Stimulated activated CD8-positive, alpha-beta memory T cell treated with anti-CD3 and anti-CD28 coated beads, Interleukin-2, amount 100 ng/mL, for 1 hour (primary cell): ENCODE measurements at regions not wholly inside any gene's neighbourhood (a gene's known extent, or its start where the extent isn't known, plus 50 kb on each side); places are given as distances from the start of the nearest gene placed in this dataset.

Experiments
- DNase-seq, 2 donors: peaks; one replicate each; pipeline ENCODE4 v3.0.0-alpha.2; 2020; ENCODE audit warnings: low read depth in 2 of 2

- DNase-seq: peak; percentile 84 to 89
Measured at GRCh38 chr1:235011599-235012435, 116.8 kb downstream of the TOMM20 start.

GRCh38 chr1:235011064-235011598 lies 117.5 kb downstream of the TOMM20 start:
- DNase-seq: no peak

GRCh38 chr1:235009561-235010306 lies 118.9 kb downstream of the TOMM20 start:
- DNase-seq: no peak

- DNase-seq: no peak
Measured at GRCh38 chr1:235009074-235009473, 119.6 kb downstream of the TOMM20 start.

GRCh38 chr1:235008239-235008638 lies 120.4 kb downstream of the TOMM20 start:
- no peak for DNase-seq

- DNase-seq: no peak
Measured at GRCh38 chr1:235006816-235007215, 121.8 kb downstream of the TOMM20 start.

GRCh38 chr1:235006132-235006721 lies 122.4 kb downstream of the TOMM20 start:
- no peak for DNase-seq

GRCh38 chr1:235004840-235005391 lies 123.7 kb downstream of the TOMM20 start:
- no peak for DNase-seq

- DNase-seq: no peak
Measured at GRCh38 chr1:235004276-235004675, 124.4 kb downstream of the TOMM20 start.

GRCh38 chr1:235002706-235003300 lies 125.8 kb downstream of the TOMM20 start:
- no peak for DNase-seq

GRCh38 chr1:234999513-234999940 lies 129.1 kb downstream of the TOMM20 start:
- no peak for DNase-seq

GRCh38 chr1:234997896-234998741 lies 130.5 kb downstream of the TOMM20 start:
- DNase-seq: no peak

- no peak for DNase-seq
Measured at GRCh38 chr1:234997201-234997895, 131.3 kb downstream of the TOMM20 start.

GRCh38 chr1:234996245-234996757 lies 132.3 kb downstream of the TOMM20 start:
- no peak for DNase-seq

- no peak for DNase-seq
Measured at GRCh38 chr1:234994436-234995295, 134.0 kb downstream of the TOMM20 start.

- DNase-seq: no peak
Measured at GRCh38 chr1:234992065-234992464, 136.6 kb downstream of the TOMM20 start.

GRCh38 chr1:234990874-234991801 lies 137.5 kb downstream of the TOMM20 start:
- DNase-seq: no peak

GRCh38 chr1:234990328-234990675 lies 138.3 kb downstream of the TOMM20 start:
- DNase-seq: no peak
